ENCODE measurements at regions not wholly inside any gene's neighbourhood (a gene's known extent, or its start where the extent isn't known, plus 50 kb on each side); places are given as distances from the start of the nearest gene placed in this dataset.

GRCh38 chr6:19643713-19644112 lies 193.5 kb upstream of the ID4 start:
- DNase-seq, result no peak

- no peak for DNase-seq
These were observed 181.4 kb upstream of the ID4 start for GRCh38 chr6:19655744-19656143.

DNA sequence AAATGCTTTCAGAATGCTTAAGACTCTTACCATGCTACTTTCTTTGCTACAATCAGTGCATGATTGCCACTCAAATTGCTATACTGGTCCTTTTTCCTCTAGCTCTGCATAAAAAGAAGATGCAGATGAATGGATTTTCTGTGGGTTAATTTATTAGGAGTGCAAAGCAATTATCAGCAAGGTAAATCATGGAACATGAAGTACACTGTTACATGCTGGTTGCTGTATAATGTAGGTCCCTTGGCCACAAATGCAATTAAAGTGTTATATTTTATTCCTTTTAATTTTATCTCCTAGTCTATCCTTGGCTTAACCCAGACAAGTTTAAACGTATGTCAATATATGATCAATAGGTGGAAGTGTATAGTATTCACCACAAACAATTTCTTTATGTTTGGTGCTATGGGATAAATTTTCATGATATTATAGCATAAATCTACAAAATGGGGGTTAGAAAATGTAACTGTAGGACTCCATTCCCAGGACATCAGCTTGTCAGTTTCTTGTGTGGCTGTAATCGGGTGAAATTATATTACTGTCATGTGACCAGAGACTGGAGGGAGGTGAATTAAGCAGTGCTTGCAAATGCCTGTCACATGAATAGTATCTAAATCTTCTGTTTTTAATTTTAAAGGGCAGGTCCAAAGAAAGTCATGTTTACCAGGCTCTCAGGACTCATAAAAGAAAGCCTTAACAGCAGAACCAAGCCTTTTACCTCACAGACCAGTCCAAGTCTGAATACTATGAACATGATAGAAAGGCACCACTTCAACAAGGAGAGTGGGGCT lies 176.9 kb upstream of the ID4 start:
- DNase-seq, result no peak

GRCh38 chr6:19662911-19663310 lies 174.3 kb upstream of the ID4 start:
- peak in 1 of 2 experiments; percentile 19 for DNase-seq

DNA sequence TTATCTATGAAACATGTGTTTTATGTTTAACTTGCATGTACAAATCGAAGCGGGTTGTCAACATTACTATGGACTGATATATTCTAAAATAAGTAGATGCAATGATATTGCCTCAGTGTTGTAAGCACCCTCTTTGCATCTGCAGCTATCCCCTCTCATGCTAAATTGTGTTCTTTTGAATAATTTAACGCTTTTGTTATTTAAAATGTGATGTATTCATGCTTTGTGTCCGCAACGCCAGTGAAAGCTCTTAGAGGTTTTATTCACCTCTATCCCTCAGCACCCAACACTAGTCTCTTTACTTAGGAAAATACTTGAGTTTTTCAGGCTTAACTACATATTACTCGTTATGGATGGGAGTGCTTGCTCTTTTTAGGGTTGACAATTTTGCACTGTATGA lies 173.7 kb upstream of the ID4 start:
- no peak for DNase-seq

- no peak for DNase-seq
These were observed 173.1 kb upstream of the ID4 start for GRCh38 chr6:19664050-19664449.

DNA sequence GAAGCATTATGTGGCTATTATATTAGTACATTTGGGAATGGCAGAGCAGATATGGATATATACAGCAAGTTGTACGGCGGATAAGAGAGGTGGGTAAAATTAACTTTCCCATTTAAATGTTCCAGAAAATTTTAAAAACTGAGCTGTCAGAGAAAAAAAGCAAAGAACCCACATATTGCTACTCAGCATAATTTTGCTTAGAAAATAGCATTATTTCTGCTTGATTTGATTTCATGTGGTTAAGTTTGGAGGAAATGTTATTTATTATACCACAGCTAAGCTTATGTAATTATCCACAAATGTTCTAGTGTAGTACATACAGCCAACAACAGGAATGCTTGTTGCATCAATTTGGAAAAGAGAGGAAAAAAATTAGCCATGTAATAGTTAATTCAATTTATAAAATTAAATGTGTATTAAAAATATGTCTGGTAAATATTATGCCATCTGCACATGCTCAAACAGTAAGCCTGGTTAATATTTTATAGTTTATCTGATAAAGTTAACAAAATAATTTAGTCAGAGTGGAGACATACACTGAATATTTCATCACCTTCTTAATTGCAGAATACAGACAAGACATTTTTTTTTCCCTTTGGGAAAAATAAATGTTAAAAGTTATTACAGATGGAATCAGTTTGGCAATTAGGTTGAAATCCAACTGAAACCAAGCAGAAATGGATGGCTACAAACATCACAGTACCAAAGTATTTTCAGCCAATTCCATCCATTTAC lies 172.1 kb upstream of the ID4 start:
- no peak for DNase-seq

DNA sequence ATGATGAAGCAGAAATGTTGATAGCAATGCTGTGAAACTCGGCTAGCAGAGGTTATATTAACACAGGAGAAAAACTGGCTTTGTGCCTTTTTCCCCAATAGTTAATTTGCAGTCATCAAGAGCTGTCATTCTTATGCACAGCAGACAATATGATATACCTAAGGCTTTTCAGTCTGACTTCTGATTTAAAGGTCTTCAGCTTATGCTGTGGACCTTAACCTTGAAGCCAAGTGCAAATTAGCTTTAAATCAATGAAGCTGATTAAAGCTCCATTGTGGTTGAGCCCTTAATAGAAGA lies 171.6 kb upstream of the ID4 start:
- peak in 1 of 2 experiments; percentile 31 for DNase-seq

DNA sequence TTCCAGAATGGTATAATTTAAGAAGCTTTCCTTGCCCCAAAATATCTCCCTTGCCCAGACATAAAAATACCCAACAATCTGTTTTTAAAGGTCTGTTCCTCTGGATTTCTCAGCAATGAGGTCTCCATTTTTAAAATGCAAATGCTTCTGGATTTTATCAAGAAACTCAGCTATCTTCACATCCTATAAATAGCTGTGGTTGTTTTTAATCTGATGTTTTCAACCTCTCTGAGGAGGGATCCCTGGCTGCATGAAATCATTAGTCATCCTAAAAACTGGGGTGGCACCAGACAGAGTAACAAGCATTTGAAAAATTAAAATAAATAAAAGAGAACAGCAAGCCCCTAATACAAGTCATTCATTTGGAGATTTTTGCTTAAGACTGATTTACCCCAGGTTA lies 168.5 kb upstream of the ID4 start:
- no peak for DNase-seq

GRCh38 chr6:19669206-19669605 lies 168.0 kb upstream of the ID4 start:
- DNase-seq, result no peak

GRCh38 chr6:19682859-19683258 lies 154.3 kb upstream of the ID4 start:
- no peak for DNase-seq

- DNase-seq, result no peak
These were observed 146.7 kb upstream of the ID4 start for GRCh38 chr6:19690325-19691075.

GRCh38 chr6:19691465-19692167 lies 145.6 kb upstream of the ID4 start:
- no peak for DNase-seq

GRCh38 chr6:19692506-19693298 lies 144.5 kb upstream of the ID4 start:
- no peak for DNase-seq

- DNase-seq, result no peak
These were observed 142.5 kb upstream of the ID4 start for GRCh38 chr6:19694697-19695096.

GRCh38 chr6:19697744-19698290 lies 139.4 kb upstream of the ID4 start:
- no peak for DNase-seq

- no peak for DNase-seq
These were observed 137.2 kb upstream of the ID4 start for GRCh38 chr6:19699932-19700331.

DNA sequence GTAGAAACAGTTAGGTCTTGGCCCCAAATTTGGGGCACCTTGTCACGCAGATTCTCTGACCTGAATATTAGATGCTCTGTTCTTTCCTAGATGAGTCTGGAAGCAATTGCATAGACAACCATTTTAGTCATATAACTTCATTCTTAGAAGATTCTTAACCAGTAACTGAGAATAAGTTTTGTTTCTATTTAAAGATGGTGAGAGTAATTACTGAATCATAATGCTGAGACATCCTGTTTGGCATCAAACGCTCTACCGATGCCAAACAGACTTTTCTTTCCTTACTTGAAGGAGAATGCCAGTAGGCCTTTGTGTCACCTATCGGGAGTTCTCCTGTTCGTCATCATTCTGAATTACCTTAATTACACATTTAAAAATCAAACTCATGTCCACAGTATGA lies 131.6 kb upstream of the ID4 start:
- no peak for DNase-seq

GRCh38 chr6:19712012-19712688 lies 125.0 kb upstream of the ID4 start:
- DNase-seq, result no peak

DNA sequence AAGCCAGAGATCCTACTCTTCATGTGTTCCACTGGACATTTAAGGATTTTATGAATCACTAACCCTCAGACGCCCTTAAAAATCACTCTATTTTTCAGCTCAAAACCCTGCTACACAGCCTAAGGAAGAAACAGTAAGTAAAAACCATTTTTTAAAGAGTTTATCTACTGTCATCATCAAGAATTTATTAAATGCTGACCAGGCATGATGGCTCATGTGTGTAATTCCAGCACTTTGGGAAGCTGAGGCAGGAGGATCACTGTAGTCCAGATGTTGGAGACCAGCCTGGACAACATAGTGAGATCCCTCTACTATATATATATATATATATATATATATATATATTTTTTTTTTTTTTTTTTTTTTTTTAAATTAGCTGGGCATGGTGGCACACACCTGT lies 124.2 kb upstream of the ID4 start:
- DNase-seq, result no peak

GRCh38 chr6:19713411-19713810 lies 123.8 kb upstream of the ID4 start:
- no peak for DNase-seq

DNA sequence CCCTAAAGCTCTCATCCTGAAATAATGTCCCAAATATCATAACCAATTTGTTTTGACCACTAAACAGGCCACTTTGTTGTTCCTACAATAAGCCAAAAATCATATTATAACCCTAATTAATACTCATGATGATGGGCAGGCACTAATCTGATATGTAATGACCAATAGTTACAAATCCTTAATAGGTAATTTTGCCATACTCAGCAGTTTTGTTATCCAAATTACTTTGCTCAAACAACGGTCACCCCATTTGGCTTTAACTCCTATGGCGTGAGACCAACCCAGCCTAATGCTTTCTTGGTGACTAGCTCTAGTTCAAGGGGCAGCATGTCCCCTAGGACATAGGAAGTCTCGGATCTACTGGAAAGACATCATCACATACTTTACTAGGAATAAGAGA lies 123.2 kb upstream of the ID4 start:
- no peak for DNase-seq

Data from NCI-H2081 (cell line).